Endothelial cell of umbilical vein (primary cell): ENCODE measurements at regions not wholly inside any gene's neighbourhood (a gene's known extent, or its start where the extent isn't known, plus 50 kb on each side); places are given as distances from the start of the nearest gene placed in this dataset.

Experiments used
- BruUV-seq: library from RNA; stranded (reverse); fragments of 400-500 nt; replicated peaks from 2 replicates; lab custom pipeline; 2021; lab: Mats Ljungman, UMichigan
- CTCF ChIA-PET: fragments of 300-600, 350-600 bp; sonication (Branson Sonifier 250); formaldehyde crosslinking; loops from one replicate; lab custom pipeline; 2021; ENCODE audit warnings: antibody characterized with exemption, inconsistent platforms; lab: Charles Lee
- POLR2A ChIA-PET: fragments of 300-600, 350-600 bp; sonication (Branson Sonifier 250); formaldehyde crosslinking; loops from one replicate; lab custom pipeline; 2021; ENCODE audit warnings: antibody characterized with exemption, inconsistent platforms; lab: Charles Lee
- DNase-seq: peaks from one replicate; pipeline ENCODE4 v3.0.0-alpha.2; 2011; ENCODE audit warnings: low read depth, low spot score
- FAIRE-seq: peaks from 2 replicates; lab custom pipeline; 2011; peaks lifted over from hg19 to GRCh38; lab: Jason Lieb, UNC
- H2AFZ ChIP-seq: 2 replicates; pipeline ENCODE4 v1.6.0; 2012; ENCODE audit warnings: low read depth, low read length, control low read depth, inconsistent platforms
- H3K27ac ChIP-seq: 2 replicates; pipeline ENCODE4 v1.5.1; 2011; ENCODE audit warnings: low read depth, mild to moderate bottlenecking, control low read depth, low read length, moderate library complexity; ENCODE audit not compliant: insufficient read depth
- H3K27me3 ChIP-seq, 2 experiments: 2 replicates each; pipeline versions ENCODE4 v1.6.0 to v1.6.1; 2011; ENCODE audit warnings: low read length in 2 of 2, mixed read lengths in 1 of 2; ENCODE audit not compliant: control insufficient read depth in 2 of 2, insufficient read depth in 2 of 2
- H3K36me3 ChIP-seq, 2 experiments: 2 replicates in 1 of 2; 3 replicates in 1 of 2; pipeline ENCODE4 v1.5.1; 2011; ENCODE audit warnings: low read length in 2 of 2, mild to moderate bottlenecking in 1 of 2, moderate library complexity in 1 of 2; ENCODE audit not compliant: control insufficient read depth in 2 of 2, insufficient read depth in 2 of 2; ENCODE audit errors: extremely low read depth in 1 of 2
- H3K4me1 ChIP-seq: 3 replicates; pipeline ENCODE4 v1.5.1; 2011; ENCODE audit warnings: mild to moderate bottlenecking, low read length; ENCODE audit not compliant: control insufficient read depth, insufficient read depth; ENCODE audit errors: extremely low read depth
- H3K4me2 ChIP-seq: 2 replicates; pipeline ENCODE4 v1.6.1; 2011; ENCODE audit warnings: low read length, control low read depth, mixed read lengths; ENCODE audit not compliant: insufficient read depth
- H3K4me3 ChIP-seq, 3 experiments: fragments of 200-600 bp in 1 of 3; sonication (generic), shearing (Covaris generic) in 1 of 3; replicated peaks in 1 of 3; 2 replicates each; pipeline ENCODE4 v1.5.1; 2011 to 2016; ENCODE audit warnings: control low read depth in 3 of 3, low read length in 3 of 3, mild to moderate bottlenecking in 2 of 3, inconsistent platforms in 1 of 3, low read depth in 1 of 3, moderate library complexity in 1 of 3; ENCODE audit not compliant: insufficient read depth in 1 of 3
- H3K79me2 ChIP-seq: 2 replicates; pipeline ENCODE4 v1.6.0; 2012; ENCODE audit warnings: low read length, inconsistent platforms; ENCODE audit not compliant: control insufficient read depth, insufficient read depth
- H3K9ac ChIP-seq: replicated peaks from 2 replicates; pipeline ENCODE3; 2011; ENCODE audit warnings: low read length, control low read depth; ENCODE audit not compliant: insufficient read depth; ENCODE audit errors: extremely low read depth
- H3K9me1 ChIP-seq: replicated peaks from 3 replicates; pipeline ENCODE4 v1.6.0; 2011; ENCODE audit warnings: mild to moderate bottlenecking, low read length; ENCODE audit not compliant: control insufficient read depth, insufficient read depth; ENCODE audit errors: extremely low read depth
- H3K9me3 ChIP-seq: replicated peaks from 2 replicates; pipeline ENCODE4 v1.5.1; 2012; ENCODE audit warnings: low read length, inconsistent platforms; ENCODE audit not compliant: control insufficient read depth, insufficient read depth
- H4K20me1 ChIP-seq: replicated peaks from 2 replicates; pipeline ENCODE3; 2011; ENCODE audit warnings: mild to moderate bottlenecking, low read length; ENCODE audit not compliant: control insufficient read depth, insufficient read depth; ENCODE audit errors: extremely low read depth
- CTCF ChIP-seq, 2 donors: IDR thresholded peaks; 1 replicate in 1 of 2; 2 replicates in 1 of 2; pipeline ENCODE4 v1.5.1; 2011; ENCODE audit warnings: low read length in 2 of 2, mild to moderate bottlenecking in 2 of 2, moderate library complexity in 2 of 2, control low read depth in 1 of 2, inconsistent platforms in 1 of 2, low read depth in 1 of 2; ENCODE audit not compliant: insufficient read depth in 1 of 2; ENCODE audit errors: extremely low read depth in 1 of 2
- EZH2 ChIP-seq: IDR thresholded peaks from 2 replicates; pipeline ENCODE4 v1.6.1; 2012; ENCODE audit warnings: borderline replicate concordance, low read depth, mild to moderate bottlenecking, moderate library complexity, low read length, inconsistent platforms; ENCODE audit not compliant: severe bottlenecking
- FOS ChIP-seq: IDR thresholded peaks from 2 replicates; pipeline ENCODE4 v1.6.1; 2011; ENCODE audit warnings: mild to moderate bottlenecking, low read length, moderate library complexity, borderline replicate concordance; ENCODE audit not compliant: insufficient read depth
- GATA2 ChIP-seq: IDR thresholded peaks from 2 replicates; pipeline ENCODE4 v1.7.0; 2011; ENCODE audit warnings: low read depth, mild to moderate bottlenecking, moderate library complexity, mixed read lengths, low read length; ENCODE audit not compliant: insufficient read length, insufficient read depth
- JUN ChIP-seq: IDR thresholded peaks from 2 replicates; pipeline ENCODE4 v1.6.1; 2011; ENCODE audit warnings: borderline replicate concordance, low read depth; ENCODE audit not compliant: insufficient read length, insufficient read depth
- MAX ChIP-seq: IDR thresholded peaks from 2 replicates; pipeline ENCODE4 v1.6.1; 2011; ENCODE audit not compliant: insufficient read depth, insufficient read length
- MYC ChIP-seq: IDR thresholded peaks from one replicate; pipeline ENCODE4 v1.6.1; 2011; ENCODE audit warnings: mild to moderate bottlenecking, low read depth, low read length
- POLR2A ChIP-seq: IDR thresholded peaks from 2 replicates; pipeline ENCODE4 v1.6.1; 2012; ENCODE audit warnings: low read depth, mild to moderate bottlenecking, control low read depth, low read length
- POLR2AphosphoS5 ChIP-seq: IDR thresholded peaks from 2 replicates; pipeline ENCODE4 v1.6.1; 2012; ENCODE audit warnings: low read depth, mild to moderate bottlenecking, control low read depth, low read length, moderate library complexity; ENCODE audit not compliant: insufficient read depth
- dilution Hi-C: fragments of 300-500 bp; cut with MboI; formaldehyde crosslinking; loops from one replicate; pipeline ENCODE4 v1.15.0; 2019; ENCODE audit warnings: low sequenced_read_pairs; ENCODE audit not compliant: extremely low pct_ligation_motif_present
- intact Hi-C: fragments of 100-400 bp; cut with micrococcal nuclease; formaldehyde crosslinking; loops from one replicate; pipeline ENCODE4 v1.10.0; 2022

- TF ChIP-seq POLR2AphosphoS5, result no peak
- TF ChIP-seq POLR2A, result no peak
- TF ChIP-seq EZH2, result no peak
- no peak for TF ChIP-seq FOS
- no peak for TF ChIP-seq CTCF (IDR thresholded peaks at IDR 0.05; ENCODE audit: extremely low read depth in 1 of 2, insufficient read depth in 1 of 2, low read depth in 1 of 2, low read length in 2 of 2)
- TF ChIP-seq GATA2, result no peak
- no peak for TF ChIP-seq MYC
- H3K9me1 ChIP-seq, result no peaks in the 10 kb centered on the region
- no peak overlapping the region for H2AFZ ChIP-seq
- H3K36me3 ChIP-seq, result no peaks in the 10 kb centered on the region
- H3K4me1 ChIP-seq, result no peaks in the 10 kb centered on the region
- ChIA-PET CTCF (no interaction called here), POLR2A (no interaction called here)
- DNase-seq, result no peak
- H4K20me1 ChIP-seq, result no peaks in the 10 kb centered on the region
- H3K27ac ChIP-seq, result no peak overlapping the region
- intact Hi-C loops (no loop called here), dilution Hi-C loops (no loop called here)
- FAIRE-seq, result no peak
- H3K9ac ChIP-seq, result no peak overlapping the region
- no peaks in the 10 kb centered on the region for H3K27me3 ChIP-seq
- H3K9me3 ChIP-seq, result no peaks in the 10 kb centered on the region
- H3K79me2 ChIP-seq, result no peaks in the 10 kb centered on the region
- no TSS peak for BruUV-seq
- H3K4me3 ChIP-seq, result no peak overlapping the region
- no peak overlapping the region for H3K4me2 ChIP-seq
Measured at GRCh38 chr6:11956781-11957180, 55.3 kb upstream of the HIVEP1 start.

GRCh38 chr6:11953641-11954040 is 58.5 kb upstream of the HIVEP1 start:
- no peaks in the 10 kb centered on the region for H4K20me1 ChIP-seq
- H3K4me3 ChIP-seq, result no peak overlapping the region
- no peaks in the 10 kb centered on the region for H3K9me3 ChIP-seq
- no peak overlapping the region for H3K27ac ChIP-seq
- FAIRE-seq (peak; percentile 46), DNase-seq (no peak)
- TF ChIP-seq MAX, result no peak
- no peak for TF ChIP-seq POLR2AphosphoS5
- no peak for TF ChIP-seq EZH2
- TF ChIP-seq GATA2, result no peak
- TF ChIP-seq MYC, result no peak
- no peak for TF ChIP-seq JUN
- no peak for TF ChIP-seq CTCF (IDR thresholded peaks at IDR 0.05; ENCODE audit: extremely low read depth in 1 of 2, insufficient read depth in 1 of 2, low read depth in 1 of 2, low read length in 2 of 2)
- TF ChIP-seq FOS, result no peak
- no peak for TF ChIP-seq POLR2A
- intact Hi-C loops, result no loop called here
- ChIA-PET CTCF (no interaction called here), POLR2A (no interaction called here)
- no peak overlapping the region for H3K4me2 ChIP-seq
- no peak overlapping the region for H3K9ac ChIP-seq
- H3K27me3 ChIP-seq, result no peaks in the 10 kb centered on the region
- H3K9me1 ChIP-seq, result no peaks in the 10 kb centered on the region
- dilution Hi-C loops, result no loop called here
- H3K4me1 ChIP-seq, result no peaks in the 10 kb centered on the region
- BruUV-seq, result no TSS peak
- H2AFZ ChIP-seq, result no peak overlapping the region
- no peaks in the 10 kb centered on the region for H3K36me3 ChIP-seq
- no peaks in the 10 kb centered on the region for H3K79me2 ChIP-seq
